ENCODE measurements at regions not wholly inside any gene's neighbourhood (a gene's known extent, or its start where the extent isn't known, plus 50 kb on each side); places are given as distances from the start of the nearest gene placed in this dataset.

- Histone ChIP-seq H3K27ac (ENCODE audit: low read depth, low read length) (no peak overlapping the region), H2BK5ac (ENCODE audit: low read depth, low read length) (no peak overlapping the region), H3K23me2 (ENCODE audit: low read depth, low read length) (no peaks in the 10 kb centered on the region; the same call in 1 of the 2 replicates), H3K4me3 (ENCODE audit: extremely low read depth in 1 of 4, insufficient read depth in 2 of 4, low read depth in 3 of 4, low read length in 4 of 4) (no peak overlapping the region), H3K79me2 (ENCODE audit: control insufficient read depth in 1 of 2, insufficient read depth in 2 of 2, low read length in 2 of 2) (no peaks in the 10 kb centered on the region), H2BK120ac (replicated peaks; ENCODE audit: low read depth, low read length) (no peak overlapping the region), H4K5ac (ENCODE audit: insufficient read length, low read depth, low read length) (no peak overlapping the region), H4K20me1 (replicated peaks in 1 of 2; ENCODE audit: control insufficient read depth in 1 of 2, insufficient read depth in 2 of 2, low read length in 2 of 2) (no peaks in the 10 kb centered on the region), H3K4me2 (ENCODE audit: insufficient read depth in 1 of 2, low read depth in 2 of 2, low read length in 2 of 2) (no peak overlapping the region), H4K8ac (ENCODE audit: extremely low read depth, insufficient read depth, low read length) (no peak overlapping the region), H2BK12ac (ENCODE audit: low read depth, low read length) (no peak overlapping the region), H3K18ac (ENCODE audit: extremely low read depth, low read length) (no peak overlapping the region), H3K56ac (replicated peaks; ENCODE audit: insufficient read length, low read depth, low read length) (no peak overlapping the region), H3K79me1 (ENCODE audit: low read depth, low read length) (no peaks in the 10 kb centered on the region), H3K9ac (replicated peaks in 1 of 4; ENCODE audit: extremely low read depth in 1 of 4, low read depth in 3 of 4, low read length in 3 of 4) (no peak overlapping the region), H3K23ac (ENCODE audit: insufficient read length) (no peak overlapping the region), H2BK15ac (ENCODE audit: low read length) (no peak overlapping the region), H4K91ac (replicated peaks; ENCODE audit: insufficient read length, low read length) (no peak overlapping the region), H2AK5ac (ENCODE audit: low read depth, low read length) (no peak overlapping the region), H3K36me3 (ENCODE audit: control insufficient read depth in 2 of 4, insufficient read depth in 4 of 4, low read length in 3 of 4) (no peaks in the 10 kb centered on the region), H2BK20ac (ENCODE audit: low read length) (no peak overlapping the region), H3K14ac (ENCODE audit: insufficient read length) (no peak overlapping the region), H3K27me3 (replicated peaks in 1 of 4; ENCODE audit: control insufficient read depth in 3 of 4, extremely low read depth in 1 of 4, insufficient read depth in 3 of 4, low read length in 3 of 4) (no peaks in the 10 kb centered on the region), H3K9me3 (ENCODE audit: insufficient read depth in 2 of 2, low read depth in 1 of 2, low read length in 1 of 2) (no peaks in the 10 kb centered on the region), H2AFZ (ENCODE audit: low read length) (no peak overlapping the region), H3K4me1 (replicated peaks in 1 of 4; ENCODE audit: control insufficient read depth in 3 of 4, insufficient read depth in 4 of 4, low read length in 3 of 4) (no peaks in the 10 kb centered on the region), H3K4ac (replicated peaks; ENCODE audit: insufficient read length, low read depth, low read length) (no peak overlapping the region)
- ChIA-PET CTCF (ENCODE audit: partially characterized antibody) (no interaction called here), POLR2A (ENCODE audit: partially characterized antibody) (no interaction called here)
- DNase-seq (ENCODE audit: low read depth in 1 of 2, low spot score in 2 of 2) (no peak), FAIRE-seq (no peak)
- no peak for TF ChIP-seq NRF1 (IDR thresholded peaks at IDR 0.05; ENCODE audit: low read depth, low read length)
- TF ChIP-seq MAX (IDR thresholded peaks at IDR 0.05), result no peak
- no peak for TF ChIP-seq RFX5 (IDR thresholded peaks at IDR 0.05; ENCODE audit: borderline replicate concordance, low read depth, low read length)
- no peak for TF ChIP-seq HDAC2 (IDR thresholded peaks at IDR 0.05; ENCODE audit: borderline replicate concordance in 1 of 2, low read depth in 2 of 2, low read length in 2 of 2)
- TF ChIP-seq BRCA1 (IDR thresholded peaks at IDR 0.05; ENCODE audit: low read depth, low read length), result no peak
- TF ChIP-seq KDM5A (IDR thresholded peaks at IDR 0.05; ENCODE audit: low read length), result no peak
- no peak for TF ChIP-seq MAFK (IDR thresholded peaks at IDR 0.05; ENCODE audit: low read depth, low read length)
- TF ChIP-seq SP4 (IDR thresholded peaks at IDR 0.05; ENCODE audit: low read length), result no peak
- TF ChIP-seq BCL11A (IDR thresholded peaks at IDR 0.05; ENCODE audit: low read depth in 2 of 2, low read length in 2 of 2), result no peak
- 82% methylated on average over 3 of the region's 3 CpGs; no CpG with 5 or more reads in 1 of the 2 experiments for WGBS, 2 experiments (ENCODE audit: extremely low coverage in 1 of 2, insufficient coverage in 1 of 2, insufficient read length in 1 of 2, insufficient replicate concordance in 2 of 2, low coverage in 1 of 2, low lambda C conversion rate in 2 of 2, missing lambda C conversion rate in 1 of 2)
Observed at GRCh38 chr2:175401956-175402469, 220.5 kb upstream of the ATP5MC3 start.

All from H1 (cell line).